Psoas muscle (tissue), 7 donors: ENCODE measurements at regions not wholly inside any gene's neighbourhood (a gene's known extent, or its start where the extent isn't known, plus 50 kb on each side); places are given as distances from the start of the nearest gene placed in this dataset.

Experiments used
- ATAC-seq, 4 donors: fragments of 200-7000 bp; cut with Tn5 transposase; one replicate each; pipeline ENCODE4 v1.9.1; 2020; ENCODE audit warnings: moderate library complexity in 3 of 4, mild to moderate bottlenecking in 2 of 4
- DNase-seq, 2 donors: peaks; one replicate each; pipeline ENCODE4 v3.0.0-alpha.2; 2020
- H3K27ac ChIP-seq: fragments of 200-600 bp; one replicate; pipeline ENCODE4 v1.8.0; 2022
- H3K27me3 ChIP-seq, 3 donors: fragments of 200-600 bp in 1 of 3; one replicate each; pipeline versions ENCODE4 v1.6.1 to v1.8.0; 2013 to 2022; ENCODE audit warnings: low read length in 2 of 3, mild to moderate bottlenecking in 2 of 3, moderate library complexity in 1 of 3; ENCODE audit not compliant: insufficient read depth in 3 of 3
- H3K36me3 ChIP-seq, 2 donors: fragments of 200-600 bp in 1 of 2; one replicate each; pipeline versions ENCODE4 v1.6.1 to v1.8.0; 2013 to 2022; ENCODE audit warnings: low read depth in 1 of 2, mild to moderate bottlenecking in 1 of 2, moderate library complexity in 1 of 2; ENCODE audit not compliant: insufficient read depth in 1 of 2
- H3K4me1 ChIP-seq: fragments of 200-600 bp; one replicate; pipeline ENCODE4 v1.8.0; 2022
- H3K4me3 ChIP-seq: fragments of 200-600 bp; one replicate; pipeline ENCODE4 v1.8.0; 2022; ENCODE audit warnings: mild to moderate bottlenecking
- H3K9me3 ChIP-seq: fragments of 200-600 bp; one replicate; pipeline ENCODE4 v1.8.0; 2022
- CTCF ChIP-seq: fragments of 200-600 bp; IDR thresholded peaks from one replicate; pipeline ENCODE4 v1.8.0; 2022; ENCODE audit warnings: antibody characterized with exemption
- WGBS, 3 donors: extraction: QIAGEN DNeasy Blood & Tissue Kit; methylation state at CpG; one replicate each; pipeline versions ENCODE4 v1.1.6 to v1.1.7; 2013; 5-methylcytosine and 5-hydroxymethylcytosine counted together
- intact Hi-C, 2 donors: fragments of 100-400 bp; cut with DNase I; formaldehyde crosslinking; loops; one replicate each; pipeline versions ENCODE4 v1.11.0 to v1.14.2; 2022
- donor health status: healthy with polysubstance abuse.
- donor health status: DM: no; HTN: no; CAD: no; lungs with moderate emphysema.
- donor health status: Bipolar disorder and iron deficiency.
- donor health status: healthy.
- donor health status: DM: yes; HTN: yes; CAD: no.
- donor health status: DM: no; HTN: no; CAD: no.
- donor health status: DM: yes; HTN: yes; CAD: no.

GRCh38 chr15:66850078-66850991 lies 148.3 kb downstream of the SMAD6 start:
- ATAC-seq (peak in 1 of 4 donors; percentile 15), DNase-seq (no peak)
- Histone ChIP-seq H3K27ac (no peak overlapping the region), H3K4me1 (peaks cover 8% of the 10 kb centered on the region), H3K27me3 (peaks cover 0 to 3% (median 0%) of the 10 kb centered on the region in 3 donors), H3K4me3 (no peak overlapping the region), H3K36me3 (no peaks in the 10 kb centered on the region), H3K9me3 (no peaks in the 10 kb centered on the region)
- no peak for TF ChIP-seq CTCF
- WGBS, 3 donors: 81 to 89% (median 84%) methylated on average over 25 of the region's 25 CpGs
- intact Hi-C loops: loop anchor here (5.0 kb wide), 3 partner anchors 148 to 248 kb away; partner anchors contain the start of gene SMAD6 (in 1 of the 2)

GRCh38 chr15:66850996-66851310 lies 148.9 kb downstream of the SMAD6 start:
- Histone ChIP-seq H3K27ac (no peak overlapping the region), H3K36me3 (no peaks in the 10 kb centered on the region), H3K9me3 (no peaks in the 10 kb centered on the region), H3K4me3 (peak overlapping the region; percentile 18), H3K27me3 (peaks cover 0 to 3% (median 0%) of the 10 kb centered on the region in 3 donors), H3K4me1 (peaks cover 8% of the 10 kb centered on the region)
- TF ChIP-seq CTCF: no peak
- WGBS, 3 donors: 19 to 28% (median 22%) methylated on average over 6 of the region's 6 CpGs
- no peak for ATAC-seq
- no peak for DNase-seq
- intact Hi-C loops: loop anchor here (1.0 to 5.0 kb wide), 4 partner anchors 62 to 249 kb away; partner anchors contain the start of gene SMAD6 (in 1 of the 2)

GRCh38 chr15:66851311-66852063 lies 149.5 kb downstream of the SMAD6 start:
- 21 to 25% (median 22%) methylated on average over 23 to 26 of the region's 26 CpGs for whole genome bisulfite sequencing, 3 donors
- intact Hi-C loops: loop anchor here (1.0 to 5.0 kb wide), 4 partner anchors 62 to 249 kb away; partner anchors contain the start of gene SMAD6 (in 1 of the 2)
- H3K4me3 ChIP-seq: peak overlapping the region; percentile 18
- H3K4me1 ChIP-seq: peaks cover 8% of the 10 kb centered on the region
- no peak overlapping the region for H3K27ac ChIP-seq
- no peaks in the 10 kb centered on the region for H3K36me3 ChIP-seq
- ATAC-seq: peak; percentile 92 to 98 (median 94)
- TF ChIP-seq CTCF: peak; percentile 96
- peaks cover 0 to 3% (median 0%) of the 10 kb centered on the region in 3 donors for H3K27me3 ChIP-seq
- DNase-seq: peak; percentile 89 to 91
- no peaks in the 10 kb centered on the region for H3K9me3 ChIP-seq

- intact Hi-C loops: loop anchor here (5.0 kb wide), 3 partner anchors 150 to 250 kb away; partner anchors contain the start of gene SMAD6 (in 1 of the 2)
- H3K4me3 ChIP-seq: no peak overlapping the region
- DNase-seq: no peak
- TF ChIP-seq CTCF: no peak
- H3K27ac ChIP-seq: no peak overlapping the region
- peaks cover 0 to 3% (median 0%) of the 10 kb centered on the region in 3 donors for H3K27me3 ChIP-seq
- 92 to 96% (median 95%) methylated on average over 25 of the region's 25 CpGs for WGBS, 3 donors
- H3K36me3 ChIP-seq: no peaks in the 10 kb centered on the region
- peaks cover 8% of the 10 kb centered on the region for H3K4me1 ChIP-seq
- no peaks in the 10 kb centered on the region for H3K9me3 ChIP-seq
- no peak for ATAC-seq
Measured at GRCh38 chr15:66852064-66852905, 150.2 kb downstream of the SMAD6 start.
